Activated naive CD8-positive, alpha-beta T cell (primary cell): ENCODE measurements at regions not wholly inside any gene's neighbourhood (a gene's known extent, or its start where the extent isn't known, plus 50 kb on each side); places are given as distances from the start of the nearest gene placed in this dataset.

Experiments
- H3K27ac Mint-ChIP-seq: one replicate; pipeline ENCODE4 v1.8.0; 2021; ENCODE audit warnings: mixed read lengths
- H3K27me3 Mint-ChIP-seq: one replicate; pipeline ENCODE4 v1.8.0; 2021; ENCODE audit warnings: mixed read lengths
- H3K36me3 Mint-ChIP-seq: one replicate; pipeline ENCODE4 v1.8.0; 2021; ENCODE audit warnings: mixed read lengths
- H3K4me1 Mint-ChIP-seq: one replicate; pipeline ENCODE4 v1.8.0; 2021; ENCODE audit warnings: low read depth, mixed read lengths
- H3K4me3 Mint-ChIP-seq: one replicate; pipeline ENCODE4 v1.8.0; 2021; ENCODE audit warnings: mild to moderate bottlenecking, mixed read lengths
- H3K9me3 Mint-ChIP-seq: one replicate; pipeline ENCODE4 v1.8.0; 2021; ENCODE audit warnings: low read depth, mixed read lengths

DNA sequence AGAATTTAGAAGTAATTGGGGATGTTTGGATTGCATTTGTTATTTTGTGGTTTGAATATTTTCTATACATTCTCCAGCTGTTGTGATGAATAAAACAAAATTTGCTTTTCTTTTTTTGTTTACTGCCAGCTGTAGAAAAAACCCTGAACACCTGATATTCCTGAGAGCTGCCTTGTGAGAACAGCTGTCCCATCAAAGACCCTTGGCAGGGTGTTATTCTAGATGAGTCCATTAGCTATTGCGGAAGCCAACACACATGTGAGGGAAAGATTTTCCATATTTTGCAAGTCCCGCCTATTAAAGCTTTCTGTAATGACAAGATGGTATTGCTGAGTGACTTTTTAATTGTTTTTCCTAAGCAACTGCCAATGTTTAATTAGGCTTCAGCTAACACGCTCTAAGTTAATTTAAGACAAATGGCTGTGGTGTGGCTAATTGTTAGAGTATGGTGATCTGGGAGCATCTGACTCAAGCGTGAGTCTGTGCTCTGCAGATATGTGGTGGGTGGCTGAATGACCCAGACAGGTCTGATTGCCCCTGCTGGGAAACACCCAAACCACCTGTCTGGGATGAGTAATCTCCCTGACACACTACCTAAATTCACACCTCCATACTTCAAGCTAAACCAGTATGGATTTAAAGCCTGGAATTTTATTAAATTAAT lies 86.5 kb upstream of the PRLR start:
- no peak overlapping the region for H3K27ac Mint-ChIP-seq
- H3K9me3 Mint-ChIP-seq = no peaks in the 10 kb centered on the region
- no peaks in the 10 kb centered on the region for H3K36me3 Mint-ChIP-seq
- H3K4me3 Mint-ChIP-seq = no peak overlapping the region
- H3K27me3 Mint-ChIP-seq = peaks cover 3% of the 10 kb centered on the region
- peaks cover 16% of the 10 kb centered on the region for H3K4me1 Mint-ChIP-seq

- peaks cover 2% of the 10 kb centered on the region for H3K4me1 Mint-ChIP-seq
- no peaks in the 10 kb centered on the region for H3K36me3 Mint-ChIP-seq
- H3K9me3 Mint-ChIP-seq = no peaks in the 10 kb centered on the region
- no peak overlapping the region for H3K27ac Mint-ChIP-seq
- peaks cover 3% of the 10 kb centered on the region for H3K27me3 Mint-ChIP-seq
- H3K4me3 Mint-ChIP-seq = no peak overlapping the region
Observed at GRCh38 chr5:35313291-35313690, 83.0 kb upstream of the PRLR start.

DNA sequence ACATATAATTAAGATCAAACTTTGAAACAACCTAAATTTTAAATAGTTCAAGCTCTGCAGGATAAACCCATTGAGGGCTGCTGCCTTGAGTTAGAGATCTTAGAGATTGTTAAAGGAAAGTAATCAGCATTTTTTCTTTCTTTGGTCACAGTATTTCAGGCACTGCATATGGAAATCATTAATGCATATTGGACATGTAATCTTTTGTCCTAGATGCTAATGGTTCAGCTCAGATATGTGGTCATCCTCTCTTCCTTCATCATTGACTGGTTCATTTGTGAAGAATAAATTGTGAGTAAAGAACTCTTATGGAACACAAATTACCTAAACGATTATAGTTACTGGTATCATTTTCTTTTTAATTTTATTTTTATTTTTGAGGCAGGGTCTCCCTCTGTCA lies 82.0 kb upstream of the PRLR start:
- H3K4me1 Mint-ChIP-seq = peaks cover 2% of the 10 kb centered on the region
- H3K27me3 Mint-ChIP-seq = peaks cover 3% of the 10 kb centered on the region
- H3K27ac Mint-ChIP-seq = no peak overlapping the region
- no peaks in the 10 kb centered on the region for H3K36me3 Mint-ChIP-seq
- no peak overlapping the region for H3K4me3 Mint-ChIP-seq
- H3K9me3 Mint-ChIP-seq = no peaks in the 10 kb centered on the region

- Mint-ChIP-seq H3K9me3 (no peaks in the 10 kb centered on the region), H3K27me3 (peaks cover 6% of the 10 kb centered on the region), H3K27ac (no peak overlapping the region), H3K4me3 (no peak overlapping the region), H3K36me3 (no peaks in the 10 kb centered on the region), H3K4me1 (no peaks in the 10 kb centered on the region)
Observed at GRCh38 chr5:35309365-35310130, 79.3 kb upstream of the PRLR start.

DNA sequence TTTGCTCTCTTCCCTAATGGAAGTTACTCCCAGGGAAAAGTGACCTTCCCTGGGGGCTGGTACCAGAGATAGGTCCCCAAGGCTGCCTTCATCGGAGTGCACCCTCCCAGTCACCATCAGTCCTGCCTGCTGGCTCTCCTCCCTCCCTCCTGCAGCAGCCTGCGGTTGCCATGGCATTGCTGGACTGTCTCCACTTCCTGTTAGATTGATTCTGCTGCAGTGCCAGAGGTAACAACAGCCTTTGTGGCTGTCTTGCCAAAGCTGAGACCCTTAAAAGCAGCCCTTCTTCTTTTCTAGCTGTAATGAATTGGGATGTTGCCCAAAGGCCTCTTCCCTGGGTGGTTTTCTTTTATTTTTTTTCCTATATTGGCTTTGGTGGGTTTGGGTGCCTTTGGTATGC lies 78.1 kb upstream of the PRLR start:
- no peak overlapping the region for H3K4me3 Mint-ChIP-seq
- H3K27me3 Mint-ChIP-seq = peaks cover 5% of the 10 kb centered on the region
- no peak overlapping the region for H3K27ac Mint-ChIP-seq
- no peaks in the 10 kb centered on the region for H3K4me1 Mint-ChIP-seq
- no peaks in the 10 kb centered on the region for H3K36me3 Mint-ChIP-seq
- no peaks in the 10 kb centered on the region for H3K9me3 Mint-ChIP-seq

DNA sequence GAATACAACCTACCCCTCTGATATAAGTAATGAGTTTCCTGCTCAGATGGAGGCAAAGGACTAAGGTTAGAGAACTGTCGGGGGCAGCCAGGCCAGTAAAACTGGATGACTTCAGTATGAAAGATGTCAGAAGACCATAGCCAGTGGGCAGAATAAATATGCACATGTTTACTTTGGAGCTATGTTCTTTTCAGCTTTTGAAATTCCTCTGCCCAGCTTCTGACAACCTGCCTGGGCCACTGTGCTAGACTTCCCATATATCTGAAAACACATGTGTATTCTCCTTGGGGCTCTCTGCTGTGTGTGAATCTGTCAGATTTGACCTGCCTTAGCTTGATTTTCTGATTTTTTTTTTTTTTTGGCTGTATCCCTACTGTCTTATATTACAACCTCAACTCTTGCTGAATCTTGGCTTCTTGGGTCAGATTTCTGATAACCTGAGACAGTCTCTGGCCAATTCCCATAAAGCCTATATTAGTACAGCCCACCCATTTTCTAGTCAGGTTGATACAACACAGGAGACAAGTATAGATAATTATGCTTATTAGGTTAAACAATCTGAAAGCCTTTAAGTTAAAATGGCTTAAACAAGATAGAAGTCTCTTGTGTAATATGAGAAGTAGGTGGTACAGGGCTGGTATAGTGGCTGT lies 76.6 kb upstream of the PRLR start:
- H3K9me3 Mint-ChIP-seq = no peaks in the 10 kb centered on the region
- no peak overlapping the region for H3K27ac Mint-ChIP-seq
- no peaks in the 10 kb centered on the region for H3K4me1 Mint-ChIP-seq
- no peak overlapping the region for H3K4me3 Mint-ChIP-seq
- H3K27me3 Mint-ChIP-seq = peaks cover 4% of the 10 kb centered on the region
- H3K36me3 Mint-ChIP-seq = no peaks in the 10 kb centered on the region

DNA sequence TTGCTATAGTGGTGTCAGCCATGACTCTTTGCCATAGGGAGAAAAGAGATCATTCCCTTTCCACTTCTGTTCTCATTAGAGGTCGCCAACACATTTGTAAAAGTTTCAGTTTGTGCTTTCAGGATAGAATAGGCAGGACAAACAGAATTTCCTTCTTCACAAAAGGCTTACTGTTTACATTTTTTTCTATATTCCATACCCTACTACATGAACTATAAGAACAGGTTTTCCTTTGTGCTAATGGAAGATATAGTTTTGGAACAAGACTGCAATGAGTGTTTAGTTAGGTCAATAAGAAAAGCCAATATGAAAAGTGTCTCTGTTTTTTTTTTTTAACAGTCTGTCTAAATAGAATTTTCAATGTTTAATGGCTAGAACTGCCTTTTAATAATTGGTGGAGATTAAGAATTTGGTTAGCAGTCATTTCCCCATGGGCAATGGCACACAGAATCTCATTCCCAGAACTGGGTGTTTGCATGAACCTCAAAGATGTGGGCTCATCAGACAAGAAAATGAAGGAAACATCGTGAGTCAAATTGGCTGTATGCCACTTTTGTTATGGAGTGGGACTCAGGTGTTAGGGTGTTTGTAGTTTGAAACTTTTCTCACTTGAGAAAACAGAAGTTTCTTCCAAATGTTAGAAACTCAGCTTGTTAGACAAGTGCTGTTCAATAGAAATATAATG lies 75.2 kb upstream of the PRLR start:
- Mint-ChIP-seq H3K27ac (no peak overlapping the region), H3K27me3 (peaks cover 6% of the 10 kb centered on the region), H3K9me3 (peaks cover 4% of the 10 kb centered on the region), H3K36me3 (no peaks in the 10 kb centered on the region), H3K4me3 (no peak overlapping the region), H3K4me1 (no peaks in the 10 kb centered on the region)

DNA sequence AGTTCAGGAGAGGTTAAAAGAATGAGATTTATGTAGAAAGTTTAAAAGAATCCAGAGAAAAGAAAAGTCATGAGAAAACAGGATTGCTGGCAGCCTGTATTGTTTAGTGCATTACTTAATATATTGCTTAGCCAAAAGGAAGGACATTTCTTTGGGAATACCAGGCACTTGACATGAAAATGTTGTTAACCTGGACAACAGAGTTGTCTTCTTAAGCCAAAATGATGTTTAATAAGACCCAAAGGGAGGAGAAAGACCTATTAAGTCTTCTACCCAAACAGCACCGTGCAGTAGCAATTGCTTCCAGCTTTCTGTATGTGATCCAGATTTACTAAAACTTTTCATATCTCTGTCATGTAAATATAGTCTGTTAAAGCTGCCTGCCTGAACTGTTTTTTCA lies 74.0 kb upstream of the PRLR start:
- H3K27me3 Mint-ChIP-seq = peaks cover 14% of the 10 kb centered on the region
- no peaks in the 10 kb centered on the region for H3K36me3 Mint-ChIP-seq
- H3K9me3 Mint-ChIP-seq = peaks cover 4% of the 10 kb centered on the region
- H3K4me1 Mint-ChIP-seq = no peaks in the 10 kb centered on the region
- no peak overlapping the region for H3K4me3 Mint-ChIP-seq
- no peak overlapping the region for H3K27ac Mint-ChIP-seq

DNA sequence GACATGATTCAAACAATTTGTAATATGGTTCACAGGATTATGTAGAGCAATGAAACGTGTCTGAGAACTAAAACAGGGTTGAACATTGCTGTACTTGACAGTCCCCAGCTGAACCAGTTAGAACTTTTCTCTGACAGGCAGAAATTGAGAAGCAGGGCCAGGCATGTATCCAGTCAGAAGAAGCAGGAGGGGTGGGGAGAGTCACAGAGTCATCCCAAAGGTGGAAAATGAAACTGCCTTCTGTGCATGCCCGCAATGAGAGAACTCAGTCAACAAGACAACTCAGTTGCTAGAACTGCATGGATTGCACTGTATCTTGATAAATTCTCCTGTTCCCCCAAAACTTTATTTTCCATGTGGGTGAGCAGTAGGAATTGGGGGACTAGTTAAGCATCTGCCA lies 72.9 kb upstream of the PRLR start:
- Mint-ChIP-seq H3K9me3 (peaks cover 4% of the 10 kb centered on the region), H3K4me1 (no peaks in the 10 kb centered on the region)

DNA sequence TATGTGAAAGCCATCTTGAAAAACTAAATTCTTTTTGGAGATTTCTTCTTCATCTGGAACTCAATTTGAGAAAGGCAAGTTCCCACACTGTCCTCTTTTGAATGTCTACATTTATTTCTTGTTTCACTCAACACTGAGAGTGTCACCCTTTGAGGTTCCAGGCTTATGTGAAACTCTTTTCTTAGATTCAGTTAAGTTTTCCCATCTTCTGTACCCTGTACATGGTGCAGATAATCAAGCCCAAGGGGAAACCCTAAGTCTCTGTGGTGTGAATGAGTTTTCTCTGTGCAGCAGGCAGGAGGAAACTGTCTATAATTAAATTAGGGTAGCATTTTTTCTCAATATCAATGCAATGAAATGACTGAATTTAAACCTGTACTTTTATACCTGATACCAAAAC lies 72.3 kb upstream of the PRLR start:
- no peaks in the 10 kb centered on the region for H3K36me3 Mint-ChIP-seq
- peaks cover 16% of the 10 kb centered on the region for H3K27me3 Mint-ChIP-seq
- H3K27ac Mint-ChIP-seq = no peak overlapping the region
- peaks cover 4% of the 10 kb centered on the region for H3K9me3 Mint-ChIP-seq
- no peaks in the 10 kb centered on the region for H3K4me1 Mint-ChIP-seq
- H3K4me3 Mint-ChIP-seq = no peak overlapping the region

More for the DNA sequence above, 72.9 kb upstream of the PRLR start:
- H3K4me3 Mint-ChIP-seq = no peak overlapping the region
- H3K27ac Mint-ChIP-seq = no peak overlapping the region
- H3K36me3 Mint-ChIP-seq = no peaks in the 10 kb centered on the region
- peaks cover 14% of the 10 kb centered on the region for H3K27me3 Mint-ChIP-seq

GRCh38 chr5:35297755-35298154 lies 67.5 kb upstream of the PRLR start:
- H3K27ac Mint-ChIP-seq = no peak overlapping the region

GRCh38 chr5:35294976-35295375 lies 64.7 kb upstream of the PRLR start:
- no peaks in the 10 kb centered on the region for H3K4me1 Mint-ChIP-seq
- H3K27me3 Mint-ChIP-seq = peaks cover 12% of the 10 kb centered on the region
- no peaks in the 10 kb centered on the region for H3K36me3 Mint-ChIP-seq
- peaks cover 16% of the 10 kb centered on the region for H3K9me3 Mint-ChIP-seq
- no peak overlapping the region for H3K4me3 Mint-ChIP-seq
- no peak overlapping the region for H3K27ac Mint-ChIP-seq

More at GRCh38 chr5:35297755-35298154, 67.5 kb upstream of the PRLR start:
- no peak overlapping the region for H3K4me3 Mint-ChIP-seq
- H3K4me1 Mint-ChIP-seq = no peaks in the 10 kb centered on the region
- H3K36me3 Mint-ChIP-seq = no peaks in the 10 kb centered on the region
- H3K27me3 Mint-ChIP-seq = peaks cover 18% of the 10 kb centered on the region
- peaks cover 7% of the 10 kb centered on the region for H3K9me3 Mint-ChIP-seq

GRCh38 chr5:35294017-35294416 lies 63.7 kb upstream of the PRLR start:
- Mint-ChIP-seq H3K27ac (no peak overlapping the region), H3K4me3 (no peak overlapping the region), H3K27me3 (peaks cover 8% of the 10 kb centered on the region), H3K36me3 (no peaks in the 10 kb centered on the region), H3K4me1 (no peaks in the 10 kb centered on the region), H3K9me3 (peaks cover 21% of the 10 kb centered on the region)

- Mint-ChIP-seq H3K9me3 (peaks cover 14% of the 10 kb centered on the region), H3K27ac (no peak overlapping the region), H3K27me3 (peaks cover 2% of the 10 kb centered on the region), H3K36me3 (no peaks in the 10 kb centered on the region), H3K4me3 (no peak overlapping the region), H3K4me1 (no peaks in the 10 kb centered on the region)
Observed at GRCh38 chr5:35285435-35285834, 55.1 kb upstream of the PRLR start.

- Mint-ChIP-seq H3K27ac (no peak overlapping the region), H3K9me3 (peaks cover 14% of the 10 kb centered on the region), H3K4me3 (no peak overlapping the region), H3K27me3 (peaks cover 2% of the 10 kb centered on the region), H3K4me1 (no peaks in the 10 kb centered on the region), H3K36me3 (no peaks in the 10 kb centered on the region)
Observed at GRCh38 chr5:35285011-35285410, 54.7 kb upstream of the PRLR start.
